GM19372 (cell line): ENCODE measurements at regions not wholly inside any gene's neighbourhood (a gene's known extent, or its start where the extent isn't known, plus 50 kb on each side); places are given as distances from the start of the nearest gene placed in this dataset.

Experiments
- ATAC-seq: cut with Tn5 transposase; IDR thresholded peaks from one replicate; pipeline ENCODE4 v1.9.1; 2021; ENCODE audit warnings: mild to moderate bottlenecking, low read depth, moderate library complexity; ENCODE audit not compliant: unreplicated experiment

- ATAC-seq: no peak
These were observed 167.9 kb downstream of the TFAP2C start for GRCh38 chr20:56797023-56797422.

GRCh38 chr20:56798634-56799033 lies 169.5 kb downstream of the TFAP2C start:
- ATAC-seq: no peak

- ATAC-seq: no peak
These were observed 170.1 kb downstream of the TFAP2C start for GRCh38 chr20:56799187-56799586.

- no peak for ATAC-seq
These were observed 171.0 kb downstream of the TFAP2C start for GRCh38 chr20:56800088-56800487.

- no peak for ATAC-seq
These were observed 173.1 kb downstream of the TFAP2C start for GRCh38 chr20:56801971-56802755.

GRCh38 chr20:56802805-56803204 lies 173.7 kb downstream of the TFAP2C start:
- ATAC-seq: no peak

GRCh38 chr20:56805313-56805712 lies 176.2 kb downstream of the TFAP2C start:
- ATAC-seq: no peak

GRCh38 chr20:56805966-56806365 lies 176.9 kb downstream of the TFAP2C start:
- ATAC-seq: no peak

GRCh38 chr20:56806952-56807517 lies 177.9 kb downstream of the TFAP2C start:
- no peak for ATAC-seq

- no peak for ATAC-seq
These were observed 179.1 kb downstream of the TFAP2C start for GRCh38 chr20:56808117-56808725.

GRCh38 chr20:56808732-56809131 lies 179.6 kb downstream of the TFAP2C start:
- ATAC-seq: no peak

GRCh38 chr20:56809668-56810067 lies 180.6 kb downstream of the TFAP2C start:
- no peak for ATAC-seq

- ATAC-seq: no peak
These were observed 181.0 kb downstream of the TFAP2C start for GRCh38 chr20:56810141-56810540.

GRCh38 chr20:56815796-56816195 lies 186.7 kb downstream of the TFAP2C start:
- ATAC-seq: no peak

GRCh38 chr20:56816349-56816748 lies 187.2 kb downstream of the TFAP2C start:
- ATAC-seq: no peak

GRCh38 chr20:56817780-56818675 lies 188.9 kb downstream of the TFAP2C start:
- ATAC-seq: no peak

GRCh38 chr20:56820984-56821383 lies 191.9 kb downstream of the TFAP2C start:
- ATAC-seq: no peak

- ATAC-seq: no peak
These were observed 197.2 kb downstream of the TFAP2C start for GRCh38 chr20:56826306-56826704.

GRCh38 chr20:56826705-56827665 lies 197.9 kb downstream of the TFAP2C start:
- ATAC-seq: no peak

GRCh38 chr20:56827763-56828162 lies 198.7 kb downstream of the TFAP2C start:
- no peak for ATAC-seq
